Upper lobe of left lung (tissue), 6 donors: ENCODE measurements at regions not wholly inside any gene's neighbourhood (a gene's known extent, or its start where the extent isn't known, plus 50 kb on each side); places are given as distances from the start of the nearest gene placed in this dataset.

Source experiments
- ATAC-seq, 2 donors: fragments of 200-7000 bp; cut with Tn5 transposase; one replicate each; pipeline ENCODE4 v1.9.1; 2022; ENCODE audit warnings: mild to moderate bottlenecking in 2 of 2, moderate library complexity in 2 of 2; ENCODE audit not compliant: low FRiP score in 2 of 2
- DNase-seq, 2 donors: peaks; one replicate each; pipeline ENCODE4 v3.0.0-alpha.2; 2019 to 2020
- H3K27ac ChIP-seq, 4 donors: fragments of 200-600 bp; sonication (generic); one replicate each; pipeline ENCODE4 v1.5.1; 2016 to 2019
- H3K27me3 ChIP-seq, 4 donors: fragments of 200-600 bp; sonication (generic); one replicate each; pipeline ENCODE4 v1.5.1; 2017 to 2019
- H3K36me3 ChIP-seq, 4 donors: fragments of 200-600 bp; sonication (generic); one replicate each; pipeline ENCODE4 v1.5.1; 2016 to 2019
- H3K4me1 ChIP-seq, 4 donors: fragments of 200-600 bp; sonication (generic); one replicate each; pipeline ENCODE4 v1.5.1; 2018 to 2019
- H3K4me3 ChIP-seq, 4 donors: fragments of 200-600 bp; sonication (generic); one replicate each; pipeline ENCODE4 v1.5.1; 2017 to 2019; ENCODE audit warnings: mild to moderate bottlenecking in 2 of 4, moderate library complexity in 1 of 4
- H3K9me3 ChIP-seq, 4 donors: fragments of 200-600 bp; sonication (generic); one replicate each; pipeline ENCODE4 v1.5.1; 2018 to 2019
- CTCF ChIP-seq, 6 experiments: fragments of 450-650 bp in 4 of 6; fragments of 200-600 bp in 2 of 6; sonication (generic) in 2 of 6; IDR thresholded peaks; one replicate each; pipeline ENCODE4 v1.5.1; 2016 to 2019; ENCODE audit warnings: antibody characterized with exemption in 6 of 6
- EP300 ChIP-seq, 4 donors: sonication (generic); formaldehyde crosslinking; IDR thresholded peaks; one replicate each; pipeline ENCODE4 v1.5.1; 2017; ENCODE audit warnings: antibody characterized with exemption in 4 of 4, control low read depth in 2 of 4
- POLR2A ChIP-seq, 4 donors: fragments of 450-650 bp; IDR thresholded peaks; one replicate each; pipeline ENCODE4 v1.5.1; 2016 to 2017; ENCODE audit warnings: antibody characterized with exemption in 4 of 4, mild to moderate bottlenecking in 2 of 4
- POLR2AphosphoS5 ChIP-seq, 2 donors: sonication (generic); formaldehyde crosslinking; IDR thresholded peaks; one replicate each; pipeline ENCODE4 v1.5.1; 2017; ENCODE audit warnings: antibody characterized with exemption in 2 of 2
- WGBS, 2 donors: methylation state at CpG; one replicate each; pipeline ENCODE4 v1.1.5; 2017 to 2018; 5-methylcytosine and 5-hydroxymethylcytosine counted together
- donor health status: DM: no; HTN: no; CAD: no; lungs with moderate emphysema.
- donor health status: DM: no; HTN: yes; CAD: no; lungs with severe emphysema.

- no peaks in the 10 kb centered on the region for H3K9me3 ChIP-seq
- no peak overlapping the region for H3K4me3 ChIP-seq
- H3K36me3 ChIP-seq = no peaks in the 10 kb centered on the region
- WGBS, 2 donors = 76 to 91% methylated on average over 1 of the region's 1 CpG
- H3K27me3 ChIP-seq = no peaks in the 10 kb centered on the region
- no peak overlapping the region for H3K27ac ChIP-seq
- no peaks in the 10 kb centered on the region for H3K4me1 ChIP-seq
- ATAC-seq (no peak), DNase-seq (no peak)
- TF ChIP-seq CTCF (IDR thresholded peaks at IDR 0.05) (no peak), POLR2AphosphoS5 (IDR thresholded peaks at IDR 0.05) (no peak), EP300 (IDR thresholded peaks at IDR 0.05) (no peak), POLR2A (IDR thresholded peaks at IDR 0.05) (no peak)
Measured at GRCh38 chr12:70060634-70061033, 182.6 kb upstream of the CNOT2 start.

DNA sequence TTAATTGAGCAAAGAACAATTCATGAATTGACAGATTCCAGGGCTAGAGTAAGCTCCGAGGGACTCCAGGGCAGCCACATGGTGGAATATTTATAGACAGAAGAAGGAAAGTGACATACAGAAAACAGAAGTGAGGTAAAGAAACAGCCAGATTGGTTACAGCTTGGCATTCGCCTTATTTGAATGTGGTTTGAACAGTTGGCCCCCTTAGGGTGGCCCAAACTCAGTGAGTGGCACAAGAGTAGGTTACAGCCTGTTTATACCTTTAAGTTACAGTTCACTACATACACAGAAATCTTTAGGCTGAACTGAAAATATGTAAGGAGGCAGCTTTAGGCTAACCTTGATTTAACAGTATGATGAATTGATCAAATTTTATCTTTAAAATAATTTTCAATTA, 174.5 kb upstream of the CNOT2 start:
- no peak for DNase-seq
- WGBS, 2 donors = 63 to 65% methylated on average over 2 of the region's 2 CpGs

GRCh38 chr12:70069221-70070105, 173.8 kb upstream of the CNOT2 start:
- Histone ChIP-seq H3K27me3 (no peaks in the 10 kb centered on the region), H3K27ac (no peak overlapping the region), H3K36me3 (no peaks in the 10 kb centered on the region), H3K4me1 (no peaks in the 10 kb centered on the region), H3K4me3 (no peak overlapping the region), H3K9me3 (no peaks in the 10 kb centered on the region)
- TF ChIP-seq CTCF (IDR thresholded peaks at IDR 0.05) = no peak
- DNase-seq = no peak
- 75 to 77% methylated on average over 5 of the region's 5 CpGs for WGBS, 2 donors
- no peak for ATAC-seq

More for the DNA sequence above, 174.5 kb upstream of the CNOT2 start:
- Histone ChIP-seq H3K9me3 (no peaks in the 10 kb centered on the region), H3K36me3 (no peaks in the 10 kb centered on the region), H3K4me3 (no peak overlapping the region), H3K4me1 (no peaks in the 10 kb centered on the region), H3K27ac (no peak overlapping the region), H3K27me3 (no peaks in the 10 kb centered on the region)
- ATAC-seq = no peak
- no peak for TF ChIP-seq EP300 (IDR thresholded peaks at IDR 0.05)
- TF ChIP-seq POLR2A (IDR thresholded peaks at IDR 0.05) = no peak
- TF ChIP-seq POLR2AphosphoS5 (IDR thresholded peaks at IDR 0.05) = no peak
- TF ChIP-seq CTCF (IDR thresholded peaks at IDR 0.05) = no peak

- H3K4me1 ChIP-seq = no peaks in the 10 kb centered on the region
- no peak overlapping the region for H3K27ac ChIP-seq
- WGBS, 2 donors = 87 to 91% methylated on average over 5 of the region's 5 CpGs
- H3K27me3 ChIP-seq = no peaks in the 10 kb centered on the region
- ATAC-seq (no peak), DNase-seq (no peak)
- no peaks in the 10 kb centered on the region for H3K36me3 ChIP-seq
- TF ChIP-seq POLR2AphosphoS5 (IDR thresholded peaks at IDR 0.05) (no peak), CTCF (IDR thresholded peaks at IDR 0.05) (no peak), POLR2A (IDR thresholded peaks at IDR 0.05) (no peak), EP300 (IDR thresholded peaks at IDR 0.05) (no peak)
- no peaks in the 10 kb centered on the region for H3K9me3 ChIP-seq
- H3K4me3 ChIP-seq = no peak overlapping the region
Measured at GRCh38 chr12:70070494-70071007, 172.7 kb upstream of the CNOT2 start.

DNA sequence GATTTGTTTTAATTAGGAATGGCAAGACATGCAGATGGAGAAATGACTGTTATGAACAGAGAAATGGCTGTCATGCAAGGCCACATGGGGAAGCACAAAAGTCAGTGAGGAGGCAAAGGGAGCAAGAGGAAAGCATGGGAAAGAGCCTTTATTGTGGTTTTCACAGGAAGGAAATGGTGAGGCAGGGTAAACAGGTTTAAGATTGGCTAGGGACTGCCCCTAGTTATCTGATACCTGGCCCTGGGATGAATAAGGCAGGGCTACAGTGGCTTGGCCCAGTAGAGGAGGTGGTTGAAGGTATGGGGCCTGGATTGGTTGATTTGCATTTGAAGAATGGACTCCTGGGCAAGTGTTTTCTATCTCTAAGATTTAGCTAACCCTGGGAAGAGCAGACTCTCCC, 168.7 kb upstream of the CNOT2 start:
- no peak for DNase-seq
- H3K9me3 ChIP-seq = no peaks in the 10 kb centered on the region
- ATAC-seq = no peak
- no peak overlapping the region for H3K27ac ChIP-seq
- no peaks in the 10 kb centered on the region for H3K4me1 ChIP-seq
- H3K36me3 ChIP-seq = no peaks in the 10 kb centered on the region
- H3K27me3 ChIP-seq = no peaks in the 10 kb centered on the region
- no peak overlapping the region for H3K4me3 ChIP-seq
- TF ChIP-seq EP300 (IDR thresholded peaks at IDR 0.05) (no peak), CTCF (IDR thresholded peaks at IDR 0.05) (no peak), POLR2A (IDR thresholded peaks at IDR 0.05) (no peak), POLR2AphosphoS5 (IDR thresholded peaks at IDR 0.05) (no peak)
